ENCODE measurements at regions not wholly inside any gene's neighbourhood (a gene's known extent, or its start where the extent isn't known, plus 50 kb on each side); places are given as distances from the start of the nearest gene placed in this dataset.

- H3K27me3 ChIP-seq (ENCODE audit: control insufficient read depth, insufficient read depth, low read length), result no peaks in the 10 kb centered on the region
- H3K4me3 ChIP-seq (ENCODE audit: low read length), result no peak overlapping the region
- H3K4me1 ChIP-seq (ENCODE audit: control insufficient read depth, insufficient read depth, low read length), result no peaks in the 10 kb centered on the region
- H3K9me3 ChIP-seq (ENCODE audit: control insufficient read depth, low read depth, low read length), result no peaks in the 10 kb centered on the region
- no CpG with 5 or more reads among the region's 2 CpGs for WGBS (ENCODE audit: insufficient coverage, low lambda C conversion rate)
- no peak overlapping the region for H3K27ac ChIP-seq (ENCODE audit: low read length)
- H3K36me3 ChIP-seq (ENCODE audit: control insufficient read depth, insufficient read depth, low read length), result no peaks in the 10 kb centered on the region
- no peak for DNase-seq
These were observed 691.5 kb upstream of the LRRN3 start for GRCh38 chr7:110399421-110399820.

- H3K36me3 ChIP-seq (ENCODE audit: control insufficient read depth, insufficient read depth, low read length), result no peaks in the 10 kb centered on the region
- no peaks in the 10 kb centered on the region for H3K9me3 ChIP-seq (ENCODE audit: control insufficient read depth, low read depth, low read length)
- H3K27ac ChIP-seq (ENCODE audit: low read length), result no peak overlapping the region
- H3K4me3 ChIP-seq (ENCODE audit: low read length), result no peak overlapping the region
- no peaks in the 10 kb centered on the region for H3K27me3 ChIP-seq (ENCODE audit: control insufficient read depth, insufficient read depth, low read length)
- no peak for DNase-seq
- no peaks in the 10 kb centered on the region for H3K4me1 ChIP-seq (ENCODE audit: control insufficient read depth, insufficient read depth, low read length)
- 100% methylated on average over 2 of the region's 2 CpGs for WGBS (ENCODE audit: insufficient coverage, low lambda C conversion rate)
These were observed 690.5 kb upstream of the LRRN3 start for GRCh38 chr7:110400411-110400810.

- Histone ChIP-seq H3K4me3 (ENCODE audit: low read length) (no peak overlapping the region), H3K4me1 (ENCODE audit: control insufficient read depth, insufficient read depth, low read length) (no peaks in the 10 kb centered on the region), H3K9me3 (ENCODE audit: control insufficient read depth, low read depth, low read length) (no peaks in the 10 kb centered on the region), H3K27ac (ENCODE audit: low read length) (no peak overlapping the region), H3K27me3 (ENCODE audit: control insufficient read depth, insufficient read depth, low read length) (no peaks in the 10 kb centered on the region), H3K36me3 (ENCODE audit: control insufficient read depth, insufficient read depth, low read length) (no peaks in the 10 kb centered on the region)
- no peak for DNase-seq
- 20% methylated on average over 2 of the region's 3 CpGs for WGBS (ENCODE audit: insufficient coverage, low lambda C conversion rate)
These were observed 683.7 kb upstream of the LRRN3 start for GRCh38 chr7:110407242-110407641.

DNA sequence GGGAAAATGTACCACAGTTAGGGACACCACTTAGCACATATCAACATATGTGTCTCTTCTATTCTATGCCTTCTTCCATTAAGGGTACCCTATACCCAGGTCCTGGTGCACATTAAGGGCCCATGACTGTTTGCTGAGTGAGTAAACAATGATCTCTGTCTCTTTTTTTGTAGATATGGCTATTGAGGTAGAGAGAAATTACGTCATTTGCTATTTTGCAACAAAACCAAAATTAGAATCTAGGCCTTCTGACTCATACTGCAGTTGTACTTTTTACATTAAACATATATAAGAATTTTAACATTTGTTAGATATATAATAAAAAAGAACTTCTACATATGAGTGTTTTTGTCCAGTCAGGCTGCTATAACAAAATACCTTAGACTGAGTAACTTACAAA, 683.2 kb upstream of the LRRN3 start:
- 43% methylated on average over 1 of the region's 1 CpG for WGBS (ENCODE audit: insufficient coverage, low lambda C conversion rate)
- H3K4me1 ChIP-seq (ENCODE audit: control insufficient read depth, insufficient read depth, low read length), result no peaks in the 10 kb centered on the region
- no peak for DNase-seq

DNA sequence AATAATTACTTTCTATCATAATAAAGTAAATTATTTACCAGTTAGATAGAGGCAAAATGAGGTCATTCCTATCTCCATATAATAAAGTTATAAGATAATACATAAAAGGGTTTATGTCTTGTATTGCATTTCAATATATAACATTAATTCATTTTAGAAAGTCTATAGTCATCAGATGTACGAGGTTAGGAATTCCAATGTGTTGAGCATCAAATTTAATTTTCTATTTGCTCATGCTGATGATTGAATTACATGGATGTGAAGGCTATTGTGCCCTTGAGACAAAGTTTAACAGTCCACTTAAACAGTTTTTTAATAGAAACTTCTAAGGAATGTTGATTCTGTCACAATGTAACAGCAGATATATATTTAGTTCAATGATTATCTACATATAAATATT, 678.3 kb upstream of the LRRN3 start:
- no peaks in the 10 kb centered on the region for H3K4me1 ChIP-seq (ENCODE audit: control insufficient read depth, insufficient read depth, low read length)
- H3K36me3 ChIP-seq (ENCODE audit: control insufficient read depth, insufficient read depth, low read length), result no peaks in the 10 kb centered on the region
- H3K27ac ChIP-seq (ENCODE audit: low read length), result no peak overlapping the region
- DNase-seq, result no peak
- no peak overlapping the region for H3K4me3 ChIP-seq (ENCODE audit: low read length)
- H3K27me3 ChIP-seq (ENCODE audit: control insufficient read depth, insufficient read depth, low read length), result no peaks in the 10 kb centered on the region
- no peaks in the 10 kb centered on the region for H3K9me3 ChIP-seq (ENCODE audit: control insufficient read depth, low read depth, low read length)
- WGBS (ENCODE audit: insufficient coverage, low lambda C conversion rate), result no CpG with 5 or more reads among the region's 1 CpG

More for the DNA sequence above, 683.2 kb upstream of the LRRN3 start:
- no peaks in the 10 kb centered on the region for H3K9me3 ChIP-seq (ENCODE audit: control insufficient read depth, low read depth, low read length)
- no peaks in the 10 kb centered on the region for H3K27me3 ChIP-seq (ENCODE audit: control insufficient read depth, insufficient read depth, low read length)
- no peak overlapping the region for H3K27ac ChIP-seq (ENCODE audit: low read length)
- no peaks in the 10 kb centered on the region for H3K36me3 ChIP-seq (ENCODE audit: control insufficient read depth, insufficient read depth, low read length)
- H3K4me3 ChIP-seq (ENCODE audit: low read length), result no peak overlapping the region

DNA sequence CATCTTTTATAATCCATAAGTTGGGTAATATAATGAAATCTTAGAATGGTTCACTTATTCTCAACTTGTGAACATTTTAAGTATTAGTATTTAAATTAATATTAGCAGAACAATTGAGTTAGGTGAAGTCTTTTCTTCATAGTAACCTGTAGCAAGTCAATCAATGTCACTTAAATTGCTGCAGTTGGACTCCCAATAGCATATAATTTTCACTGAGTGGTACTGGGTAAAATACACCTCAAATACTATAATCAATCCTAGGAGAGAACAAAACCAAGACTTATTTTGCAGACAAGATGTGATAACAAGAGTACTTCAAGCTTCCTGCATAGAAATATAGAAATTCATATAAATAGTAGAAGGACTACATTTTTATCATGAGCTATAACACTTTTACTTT, 677.9 kb upstream of the LRRN3 start:
- H3K27me3 ChIP-seq (ENCODE audit: control insufficient read depth, insufficient read depth, low read length), result no peaks in the 10 kb centered on the region
- H3K27ac ChIP-seq (ENCODE audit: low read length), result no peak overlapping the region
- H3K36me3 ChIP-seq (ENCODE audit: control insufficient read depth, insufficient read depth, low read length), result no peaks in the 10 kb centered on the region
- no peak for DNase-seq
- H3K4me3 ChIP-seq (ENCODE audit: low read length), result no peak overlapping the region
- H3K4me1 ChIP-seq (ENCODE audit: control insufficient read depth, insufficient read depth, low read length), result no peaks in the 10 kb centered on the region
- no peaks in the 10 kb centered on the region for H3K9me3 ChIP-seq (ENCODE audit: control insufficient read depth, low read depth, low read length)

DNA sequence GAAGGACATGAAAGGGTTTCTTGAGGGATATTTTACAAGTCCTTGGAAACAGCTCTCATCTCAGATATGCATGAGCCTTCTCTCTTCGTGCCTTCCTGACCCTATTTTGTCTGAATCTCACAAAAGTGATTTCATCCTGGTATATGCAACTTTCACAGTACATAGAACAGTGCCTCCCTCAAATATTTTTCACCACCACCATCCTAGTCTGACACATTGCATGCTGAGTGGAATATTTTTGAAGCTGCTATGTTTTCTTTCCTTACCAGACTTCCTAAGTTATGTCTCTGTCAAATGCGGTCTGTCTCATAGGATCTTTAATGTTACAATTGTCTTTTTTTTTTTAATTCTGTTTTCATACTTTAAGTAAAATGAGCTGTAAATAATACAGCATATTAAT, 673.3 kb upstream of the LRRN3 start:
- no peaks in the 10 kb centered on the region for H3K27me3 ChIP-seq (ENCODE audit: control insufficient read depth, insufficient read depth, low read length)
- 100% methylated on average over 1 of the region's 2 CpGs for WGBS (ENCODE audit: insufficient coverage, low lambda C conversion rate)

DNA sequence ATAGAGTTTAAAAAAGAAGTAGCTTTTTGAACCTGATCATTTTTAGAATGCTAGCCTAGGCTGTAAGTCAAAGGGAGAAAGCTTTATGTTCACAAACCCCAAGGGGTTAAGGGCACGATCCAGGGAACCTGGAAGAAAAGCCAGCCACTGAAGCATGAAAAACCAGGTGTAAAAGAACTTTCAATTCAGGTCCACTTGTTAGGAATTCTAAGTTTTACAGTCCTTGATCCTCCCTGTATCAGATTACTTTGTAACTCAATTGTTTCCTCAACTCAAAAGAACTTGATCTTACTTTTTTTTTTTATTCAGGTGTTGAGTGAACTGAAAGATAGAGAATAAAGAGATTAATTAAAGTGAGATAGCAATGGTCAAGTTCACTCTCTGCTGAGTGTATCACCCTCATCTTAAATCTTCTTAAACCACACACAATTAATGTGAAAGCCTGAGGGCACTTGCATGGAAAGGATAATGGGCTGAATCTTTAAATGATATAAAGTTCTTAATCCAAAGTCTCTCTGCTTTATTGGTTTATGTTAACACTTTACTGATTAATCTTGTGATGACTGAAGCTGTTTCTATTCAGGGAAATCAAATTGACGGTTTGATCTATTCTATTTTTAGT, 672.2 kb upstream of the LRRN3 start:
- Histone ChIP-seq H3K36me3 (ENCODE audit: control insufficient read depth, insufficient read depth, low read length) (no peaks in the 10 kb centered on the region), H3K4me1 (ENCODE audit: control insufficient read depth, insufficient read depth, low read length) (no peaks in the 10 kb centered on the region), H3K27ac (ENCODE audit: low read length) (no peak overlapping the region), H3K4me3 (ENCODE audit: low read length) (no peak overlapping the region), H3K27me3 (ENCODE audit: control insufficient read depth, insufficient read depth, low read length) (no peaks in the 10 kb centered on the region), H3K9me3 (ENCODE audit: control insufficient read depth, low read depth, low read length) (no peaks in the 10 kb centered on the region)
- no peak for DNase-seq
- no CpG with 5 or more reads among the region's 2 CpGs for WGBS (ENCODE audit: insufficient coverage, low lambda C conversion rate)

More for the DNA sequence above, 673.3 kb upstream of the LRRN3 start:
- DNase-seq, result no peak
- Histone ChIP-seq H3K9me3 (ENCODE audit: control insufficient read depth, low read depth, low read length) (no peaks in the 10 kb centered on the region), H3K4me3 (ENCODE audit: low read length) (no peak overlapping the region), H3K36me3 (ENCODE audit: control insufficient read depth, insufficient read depth, low read length) (no peaks in the 10 kb centered on the region), H3K4me1 (ENCODE audit: control insufficient read depth, insufficient read depth, low read length) (no peaks in the 10 kb centered on the region), H3K27ac (ENCODE audit: low read length) (no peak overlapping the region)

DNA sequence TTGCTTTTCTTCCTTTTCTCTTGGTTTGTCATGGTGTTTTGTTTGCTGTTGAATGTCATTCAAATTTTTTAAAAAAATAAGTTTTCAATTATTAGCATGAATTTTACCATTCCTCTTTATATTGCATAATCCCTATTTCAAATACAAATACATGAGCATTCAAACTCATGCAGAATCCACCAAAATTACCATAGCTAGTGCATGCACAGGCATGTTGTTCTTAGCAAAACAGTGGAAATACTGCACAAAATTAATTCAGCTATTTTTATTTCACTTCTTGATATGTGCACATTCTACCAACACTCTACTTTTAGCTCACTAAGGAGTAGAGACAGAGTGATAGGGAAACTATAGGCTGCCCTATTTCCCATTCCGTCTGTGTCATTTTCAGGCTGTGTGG, 670.1 kb upstream of the LRRN3 start:
- no peaks in the 10 kb centered on the region for H3K4me1 ChIP-seq (ENCODE audit: control insufficient read depth, insufficient read depth, low read length)
- H3K9me3 ChIP-seq (ENCODE audit: control insufficient read depth, low read depth, low read length), result no peaks in the 10 kb centered on the region
- no peak overlapping the region for H3K4me3 ChIP-seq (ENCODE audit: low read length)
- H3K27ac ChIP-seq (ENCODE audit: low read length), result no peak overlapping the region
- no peak for DNase-seq
- no CpG with 5 or more reads among the region's 1 CpG for WGBS (ENCODE audit: insufficient coverage, low lambda C conversion rate)
- no peaks in the 10 kb centered on the region for H3K27me3 ChIP-seq (ENCODE audit: control insufficient read depth, insufficient read depth, low read length)
- H3K36me3 ChIP-seq (ENCODE audit: control insufficient read depth, insufficient read depth, low read length), result no peaks in the 10 kb centered on the region

DNA sequence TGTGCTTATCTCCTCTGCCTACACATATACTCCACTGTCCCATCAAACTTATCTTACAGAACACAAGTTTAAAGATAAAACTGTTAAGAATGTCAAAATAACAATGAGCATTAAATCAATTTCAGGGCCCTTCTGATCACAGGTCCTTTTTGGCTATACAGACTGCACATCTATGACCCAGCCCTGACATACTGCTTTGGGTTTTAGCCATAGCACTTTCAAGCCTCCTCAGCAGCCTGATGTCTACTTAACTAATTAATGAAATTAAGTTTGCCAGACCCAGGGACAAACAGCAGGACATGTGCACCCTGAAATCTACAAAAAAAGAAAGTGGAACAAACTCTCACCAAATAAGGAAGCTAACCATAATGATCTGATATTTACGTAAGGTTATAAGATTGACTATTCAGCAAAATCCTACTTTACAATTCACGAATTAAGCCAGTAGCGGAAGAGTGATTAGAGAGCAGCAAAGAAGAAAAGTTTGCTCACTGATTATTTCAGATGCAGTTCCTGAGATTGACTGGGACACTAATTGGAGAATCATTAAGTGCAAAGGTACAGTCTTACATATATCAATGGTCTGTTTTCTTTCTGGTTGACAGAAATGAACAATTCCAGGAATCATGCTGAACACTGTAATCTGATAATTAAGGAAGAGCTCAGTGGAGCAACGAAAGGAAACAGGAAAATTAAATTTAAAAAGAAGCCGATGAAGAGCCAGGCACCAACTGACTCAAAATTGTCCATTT, 669.3 kb upstream of the LRRN3 start:
- Histone ChIP-seq H3K36me3 (ENCODE audit: control insufficient read depth, insufficient read depth, low read length) (no peaks in the 10 kb centered on the region), H3K27me3 (ENCODE audit: control insufficient read depth, insufficient read depth, low read length) (no peaks in the 10 kb centered on the region), H3K4me1 (ENCODE audit: control insufficient read depth, insufficient read depth, low read length) (no peaks in the 10 kb centered on the region), H3K4me3 (ENCODE audit: low read length) (no peak overlapping the region), H3K27ac (ENCODE audit: low read length) (no peak overlapping the region), H3K9me3 (ENCODE audit: control insufficient read depth, low read depth, low read length) (no peaks in the 10 kb centered on the region)
- DNase-seq, result no peak
- 100% methylated on average over 1 of the region's 5 CpGs for WGBS (ENCODE audit: insufficient coverage, low lambda C conversion rate)

GRCh38 chr7:110432061-110432553, 658.8 kb upstream of the LRRN3 start:
- no peaks in the 10 kb centered on the region for H3K4me1 ChIP-seq (ENCODE audit: control insufficient read depth, insufficient read depth, low read length)
- no peaks in the 10 kb centered on the region for H3K36me3 ChIP-seq (ENCODE audit: control insufficient read depth, insufficient read depth, low read length)
- DNase-seq, result no peak
- H3K4me3 ChIP-seq (ENCODE audit: low read length), result no peak overlapping the region
- H3K27ac ChIP-seq (ENCODE audit: low read length), result no peak overlapping the region
- 100% methylated on average over 4 of the region's 8 CpGs for WGBS (ENCODE audit: insufficient coverage, low lambda C conversion rate)
- no peaks in the 10 kb centered on the region for H3K9me3 ChIP-seq (ENCODE audit: control insufficient read depth, low read depth, low read length)
- H3K27me3 ChIP-seq (ENCODE audit: control insufficient read depth, insufficient read depth, low read length), result no peaks in the 10 kb centered on the region
